Epidermal melanocyte (primary cell): ENCODE measurements at regions not wholly inside any gene's neighbourhood (a gene's known extent, or its start where the extent isn't known, plus 50 kb on each side); places are given as distances from the start of the nearest gene placed in this dataset.
"Not testable (repeated sequence)": the region's sequence is repeated elsewhere in the genome, so short reads cannot be mapped to it uniquely, and the experiment has no call there.

Source experiments
- DNase-seq: peaks from one replicate; pipeline ENCODE4 v3.0.0; 2011; ENCODE audit warnings: low spot score; ENCODE audit not compliant: insufficient read length

DNA sequence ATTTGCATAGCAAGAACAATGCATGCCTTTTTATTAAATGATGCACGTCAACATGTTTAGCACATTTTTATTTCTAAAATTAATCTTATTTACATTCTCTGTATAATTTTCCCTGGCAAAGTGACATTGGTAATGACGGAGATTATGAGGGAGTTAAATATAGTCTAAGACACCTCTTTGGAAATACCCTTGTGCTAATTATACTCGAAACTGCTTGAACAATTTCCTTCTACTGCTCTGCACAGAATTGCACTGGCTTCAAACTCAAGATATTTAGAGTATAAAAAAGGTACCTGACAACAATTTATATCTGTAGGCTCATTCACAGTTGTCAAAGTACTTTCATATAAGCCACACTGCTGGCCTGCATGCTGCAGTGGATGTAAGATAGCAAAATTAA, 602.7 kb downstream of the NXPH1 start:
- DNase-seq = no peak

GRCh38 chr7:9071160-9071762, 637.9 kb downstream of the NXPH1 start:
- no peak for DNase-seq

GRCh38 chr7:9075774-9076173, 642.4 kb downstream of the NXPH1 start:
- DNase-seq = not testable (repeated sequence)

DNA sequence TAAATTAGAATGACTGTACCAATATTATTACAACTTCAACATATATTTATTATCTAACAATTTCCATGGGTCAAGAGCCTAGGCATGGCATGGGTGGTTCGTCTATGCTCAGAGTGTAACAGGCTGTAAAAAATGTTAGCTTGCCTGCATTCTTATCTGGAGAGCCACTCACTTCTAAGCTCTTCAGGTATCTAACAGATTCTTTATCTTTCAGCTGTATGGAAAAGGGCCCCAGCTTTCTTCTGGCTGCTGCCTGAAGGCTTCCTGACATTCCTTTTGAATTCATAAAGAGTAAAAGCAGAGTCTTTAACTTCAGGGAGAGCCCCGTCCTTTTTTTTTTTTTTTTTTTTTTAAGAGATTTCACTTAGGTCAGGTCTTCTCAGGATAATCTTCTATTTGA, 648.8 kb downstream of the NXPH1 start:
- DNase-seq = no peak

DNA sequence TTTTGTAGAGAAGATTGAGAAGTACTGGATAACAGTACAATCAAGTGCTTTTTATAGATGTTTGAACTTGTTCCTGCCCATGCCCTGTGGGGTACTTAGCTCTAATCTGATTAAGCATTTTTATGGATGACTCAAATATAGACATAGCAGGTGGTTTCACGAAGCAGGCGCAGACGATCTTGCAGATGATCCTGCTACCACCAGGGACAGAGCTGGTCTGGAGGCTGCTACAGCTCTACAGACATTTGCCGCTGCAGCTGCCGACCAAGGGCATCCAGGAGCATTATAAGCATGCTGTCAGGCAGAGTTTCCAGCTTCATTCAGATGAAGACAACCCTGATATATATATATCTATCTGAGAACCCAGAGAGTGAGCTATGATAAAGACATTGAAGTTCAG, 650.4 kb downstream of the NXPH1 start:
- DNase-seq = no peak

- no peak for DNase-seq
These were observed 657.9 kb downstream of the NXPH1 start for GRCh38 chr7:9091282-9091681.

- no peak for DNase-seq
These were observed 664.2 kb downstream of the NXPH1 start for GRCh38 chr7:9097565-9098060.

DNA sequence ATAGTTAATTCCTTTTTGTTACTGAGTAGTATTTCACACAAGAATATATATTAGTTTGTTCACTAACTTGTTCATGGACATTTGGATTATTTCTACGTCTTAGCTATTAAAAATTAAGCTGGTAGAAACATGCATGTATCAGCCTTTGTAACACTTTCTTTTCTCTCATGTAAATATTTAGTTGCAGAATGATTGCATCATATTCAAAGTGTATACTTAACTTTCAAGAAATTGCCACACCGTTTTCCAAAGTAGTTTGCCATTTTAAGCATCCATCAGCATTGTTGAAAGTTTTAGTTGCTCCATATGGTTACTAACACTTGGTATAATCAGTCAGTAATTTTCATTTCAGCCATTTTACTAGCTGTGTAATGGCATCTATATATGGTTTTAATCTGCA, 666.9 kb downstream of the NXPH1 start:
- no peak for DNase-seq

DNA sequence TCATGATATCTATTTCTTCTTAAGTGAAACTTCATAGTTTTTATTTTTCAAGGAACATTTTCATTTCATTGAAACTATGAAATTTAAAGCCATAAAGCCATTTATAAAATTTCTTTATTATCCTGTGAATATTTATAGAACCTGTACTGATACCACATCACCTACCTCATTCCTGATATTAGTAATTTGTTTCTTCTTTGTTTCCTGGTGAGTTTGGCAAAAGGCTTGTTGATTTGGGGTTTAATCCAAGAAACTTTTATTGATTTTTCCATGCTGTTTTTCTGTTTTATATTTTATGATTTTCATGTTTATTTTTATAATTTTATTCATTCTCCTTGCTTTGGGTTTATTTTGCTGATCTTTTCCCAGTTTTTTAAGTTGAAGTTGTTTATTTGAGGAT, 669.4 kb downstream of the NXPH1 start:
- no peak for DNase-seq

GRCh38 chr7:9106747-9107146, 673.3 kb downstream of the NXPH1 start:
- no peak for DNase-seq

GRCh38 chr7:9120331-9120730, 686.9 kb downstream of the NXPH1 start:
- no peak for DNase-seq

GRCh38 chr7:9124320-9124719, 690.9 kb downstream of the NXPH1 start:
- no peak for DNase-seq

- DNase-seq = no peak
These were observed 691.8 kb downstream of the NXPH1 start for GRCh38 chr7:9125246-9125645.

DNA sequence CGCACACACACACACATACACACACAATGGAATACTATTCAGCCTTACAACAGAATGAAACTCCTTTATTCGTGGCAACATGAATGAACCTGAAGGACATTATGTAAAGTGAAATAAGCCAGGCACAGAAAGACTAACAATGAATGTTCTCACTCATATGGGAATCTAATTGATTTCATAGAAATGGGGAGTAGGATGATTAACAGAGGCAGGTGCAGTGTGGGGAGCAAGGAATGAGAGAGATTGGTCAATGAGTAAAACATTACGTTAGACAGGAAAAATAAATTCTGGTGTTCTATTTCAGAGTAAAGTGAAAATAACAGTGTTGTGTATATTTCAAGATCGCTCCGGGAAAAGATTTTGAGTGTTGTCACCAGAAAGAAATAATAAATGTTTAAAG, 694.5 kb downstream of the NXPH1 start:
- DNase-seq = no peak

GRCh38 chr7:9148687-9149086, 715.3 kb downstream of the NXPH1 start:
- DNase-seq = no peak

- no peak for DNase-seq
These were observed 716.2 kb downstream of the NXPH1 start for GRCh38 chr7:9149499-9150082.

DNA sequence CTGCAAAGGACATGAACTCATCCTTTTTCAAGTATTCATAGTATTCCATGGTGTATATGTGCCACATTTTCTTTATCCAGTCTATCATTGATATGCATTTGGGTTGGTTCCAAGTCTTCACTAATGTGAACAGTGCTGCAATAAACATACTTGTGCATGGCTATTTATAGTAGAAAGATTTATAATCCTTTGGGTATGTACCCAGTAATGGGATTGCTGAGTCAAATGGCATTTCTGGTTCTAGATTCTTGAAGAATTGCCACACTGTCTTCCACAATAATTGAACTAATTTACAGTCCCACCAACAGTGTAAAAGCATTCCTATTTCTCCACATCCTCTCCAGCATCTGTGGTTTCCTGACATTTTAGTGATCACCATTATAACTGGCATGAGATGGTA, 730.3 kb downstream of the NXPH1 start:
- DNase-seq = not testable (repeated sequence)

- no peak for DNase-seq
These were observed 742.5 kb downstream of the NXPH1 start for GRCh38 chr7:9175871-9176270.

DNA sequence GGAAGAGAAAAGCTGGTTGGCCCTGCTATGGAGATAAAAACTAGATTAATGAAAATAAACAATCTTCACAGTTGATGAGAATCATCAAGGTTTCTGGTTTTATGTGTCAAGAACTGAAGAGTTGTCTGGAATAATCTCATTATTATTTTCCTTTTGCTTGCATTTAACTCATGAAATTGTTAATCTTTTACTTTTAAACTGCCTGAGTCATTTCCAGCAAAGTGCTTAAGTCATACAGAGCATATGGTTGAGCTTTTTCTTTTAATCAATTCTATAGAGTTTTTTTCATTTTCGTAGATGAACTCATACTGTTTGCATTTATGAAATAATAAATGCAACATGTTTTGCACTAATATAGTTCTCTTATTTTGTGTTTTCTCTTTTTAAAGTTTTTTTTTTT, 747.9 kb downstream of the NXPH1 start:
- no peak for DNase-seq

GRCh38 chr7:9186730-9187129, 753.3 kb downstream of the NXPH1 start:
- DNase-seq = no peak

DNA sequence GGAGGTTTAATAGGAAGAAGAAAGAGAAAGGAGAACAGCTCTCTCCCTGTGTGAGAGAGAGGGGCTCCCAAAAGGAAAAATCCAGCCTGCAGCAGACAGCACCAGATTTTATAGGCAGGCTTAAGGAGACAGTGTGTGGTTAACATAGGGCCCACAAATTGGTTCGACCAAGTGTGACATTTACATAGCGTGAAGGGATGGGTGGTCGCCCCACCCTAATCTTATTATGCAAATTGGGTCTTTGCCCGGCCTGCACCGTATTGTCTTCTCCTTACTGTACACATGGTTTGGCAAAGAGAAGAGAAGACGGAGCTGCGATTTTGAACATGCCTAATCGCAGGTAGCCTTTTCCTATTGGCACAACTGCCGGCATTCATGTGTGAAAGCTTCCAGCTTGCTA, 756.3 kb downstream of the NXPH1 start:
- no peak for DNase-seq

DNA sequence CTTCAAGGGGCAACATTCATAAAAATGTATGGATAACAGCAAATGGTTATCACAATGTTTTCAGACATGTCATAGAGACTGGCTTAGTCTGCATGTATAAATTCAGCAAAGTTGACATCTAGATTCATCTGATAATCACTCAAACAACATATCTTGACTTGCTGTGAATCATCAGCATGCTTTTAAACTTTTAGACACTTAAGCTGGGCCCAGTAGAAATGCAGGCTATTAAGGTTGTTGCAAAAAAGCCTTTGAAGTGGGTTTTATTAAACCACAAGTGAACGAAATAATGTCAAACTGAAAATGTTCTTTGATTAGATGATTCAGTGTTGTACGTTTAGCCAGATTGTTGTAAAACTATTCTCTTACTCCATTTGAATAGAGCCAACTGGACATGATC, 759.6 kb downstream of the NXPH1 start:
- DNase-seq = no peak

GRCh38 chr7:9200626-9201025, 767.2 kb downstream of the NXPH1 start:
- DNase-seq = no peak

DNA sequence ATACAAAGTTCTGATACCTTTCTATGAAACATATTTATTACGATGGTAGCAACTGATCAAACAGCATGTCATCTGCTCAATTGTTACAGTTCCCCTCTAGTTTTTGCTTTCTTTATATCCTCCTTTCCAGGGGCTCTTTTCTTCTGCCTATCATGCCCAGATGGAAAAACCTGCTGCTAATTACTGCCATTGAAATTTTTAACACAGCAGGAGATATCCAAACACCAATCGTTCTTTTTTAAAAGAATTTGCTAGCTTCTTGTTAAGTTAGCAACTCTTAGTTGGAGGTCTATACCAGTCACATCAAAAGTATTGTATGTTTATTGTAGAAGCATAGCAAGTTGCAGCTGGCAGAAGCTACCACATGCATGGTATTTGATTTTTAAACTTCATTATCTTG, 768.5 kb downstream of the NXPH1 start:
- no peak for DNase-seq
